Activated T-cell treated with anti-CD3 and anti-CD28 coated beads, Interleukin-2, amount 50 U/mL, for 24 hours (primary cell): ENCODE measurements at regions not wholly inside any gene's neighbourhood (a gene's known extent, or its start where the extent isn't known, plus 50 kb on each side); places are given as distances from the start of the nearest gene placed in this dataset.

Experiments
- DNase-seq: peaks from one replicate; pipeline ENCODE4 v3.0.0-alpha.2; 2020
- H3K27ac Mint-ChIP-seq: 2 replicates; pipeline ENCODE4 v1.8.0; 2020; ENCODE audit warnings: mild to moderate bottlenecking, mixed read lengths
- H3K27me3 Mint-ChIP-seq: 2 replicates; pipeline ENCODE4 v1.8.0; 2020; ENCODE audit warnings: mixed read lengths
- H3K36me3 Mint-ChIP-seq: 2 replicates; pipeline ENCODE4 v1.8.0; 2020; ENCODE audit warnings: low read depth, mixed read lengths
- H3K4me1 Mint-ChIP-seq: 2 replicates; pipeline ENCODE4 v1.8.0; 2020; ENCODE audit warnings: low read depth, mixed read lengths
- H3K4me3 Mint-ChIP-seq: 2 replicates; pipeline ENCODE4 v1.8.0; 2020; ENCODE audit warnings: mild to moderate bottlenecking, moderate library complexity, mixed read lengths
- H3K9me3 Mint-ChIP-seq: 2 replicates; pipeline ENCODE4 v1.8.0; 2020; ENCODE audit warnings: mixed read lengths

DNA sequence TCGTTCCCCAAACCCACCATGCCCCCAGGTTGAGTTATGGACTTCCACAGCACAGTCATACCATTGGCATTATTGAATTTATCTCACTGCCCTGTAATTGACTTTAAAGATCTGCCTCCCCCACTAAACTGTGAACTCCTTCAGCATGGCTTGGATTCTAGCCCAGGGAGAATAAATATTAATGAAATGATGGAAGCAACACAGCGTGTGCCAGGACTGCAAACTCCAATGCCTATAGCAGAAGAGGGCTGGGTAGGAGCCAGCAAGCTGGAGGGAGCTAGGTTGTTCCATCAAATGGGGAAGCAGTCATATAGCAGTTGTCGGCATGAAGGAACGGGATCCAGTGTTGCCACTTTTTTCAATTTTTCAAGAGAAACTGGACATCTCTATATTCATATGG, 69.0 kb upstream of the MSX2 start:
- Mint-ChIP-seq H3K9me3 (no peaks in the 10 kb centered on the region), H3K4me1 (no peaks in the 10 kb centered on the region), H3K27ac (no peak overlapping the region), H3K27me3 (peaks cover 22% of the 10 kb centered on the region), H3K4me3 (no peak overlapping the region), H3K36me3 (no peaks in the 10 kb centered on the region)
- DNase-seq, result no peak

- peaks cover 7% of the 10 kb centered on the region for H3K27me3 Mint-ChIP-seq
- H3K4me3 Mint-ChIP-seq, result no peak overlapping the region
These were observed 60.1 kb upstream of the MSX2 start for GRCh38 chr5:174664180-174664850.

GRCh38 chr5:174665347-174665746, 59.0 kb upstream of the MSX2 start:
- Mint-ChIP-seq H3K4me3 (no peak overlapping the region), H3K27me3 (peaks cover 6% of the 10 kb centered on the region)

More at GRCh38 chr5:174664180-174664850, 60.1 kb upstream of the MSX2 start:
- Mint-ChIP-seq H3K36me3 (no peaks in the 10 kb centered on the region), H3K27ac (no peak overlapping the region), H3K9me3 (peaks cover 15% of the 10 kb centered on the region), H3K4me1 (no peaks in the 10 kb centered on the region)
- no peak for DNase-seq

GRCh38 chr5:174667526-174667925, 56.9 kb upstream of the MSX2 start:
- H3K27me3 Mint-ChIP-seq, result peaks cover 6% of the 10 kb centered on the region
- H3K27ac Mint-ChIP-seq, result no peak overlapping the region
- H3K4me1 Mint-ChIP-seq, result no peaks in the 10 kb centered on the region
- no peak overlapping the region for H3K4me3 Mint-ChIP-seq
- DNase-seq, result no peak
- H3K9me3 Mint-ChIP-seq, result peaks cover 14% of the 10 kb centered on the region
- no peaks in the 10 kb centered on the region for H3K36me3 Mint-ChIP-seq

More at GRCh38 chr5:174665347-174665746, 59.0 kb upstream of the MSX2 start:
- H3K36me3 Mint-ChIP-seq, result no peaks in the 10 kb centered on the region
- H3K4me1 Mint-ChIP-seq, result no peaks in the 10 kb centered on the region
- no peak for DNase-seq
- H3K9me3 Mint-ChIP-seq, result peaks cover 15% of the 10 kb centered on the region
- no peak overlapping the region for H3K27ac Mint-ChIP-seq

- no peaks in the 10 kb centered on the region for H3K4me1 Mint-ChIP-seq
- no peak for DNase-seq
- H3K4me3 Mint-ChIP-seq, result no peak overlapping the region
- peaks cover 12% of the 10 kb centered on the region for H3K9me3 Mint-ChIP-seq
- H3K27ac Mint-ChIP-seq, result no peak overlapping the region
- H3K27me3 Mint-ChIP-seq, result peaks cover 6% of the 10 kb centered on the region
- H3K36me3 Mint-ChIP-seq, result no peaks in the 10 kb centered on the region
These were observed 56.0 kb upstream of the MSX2 start for GRCh38 chr5:174668349-174668748.
